Skin of body (tissue), 1 donor: ENCODE measurements at regions not wholly inside any gene's neighbourhood (a gene's known extent, or its start where the extent isn't known, plus 50 kb on each side); places are given as distances from the start of the nearest gene placed in this dataset.

ENCODE experiments used
- DNase-seq: peaks from one replicate; lab custom pipeline; 2025; lab: John Stamatoyannopoulos, UW

- no peak for DNase-seq
These were observed 85.6 kb downstream of the SNAPC1 start for GRCh38 chr14:61847861-61848260.

DNA sequence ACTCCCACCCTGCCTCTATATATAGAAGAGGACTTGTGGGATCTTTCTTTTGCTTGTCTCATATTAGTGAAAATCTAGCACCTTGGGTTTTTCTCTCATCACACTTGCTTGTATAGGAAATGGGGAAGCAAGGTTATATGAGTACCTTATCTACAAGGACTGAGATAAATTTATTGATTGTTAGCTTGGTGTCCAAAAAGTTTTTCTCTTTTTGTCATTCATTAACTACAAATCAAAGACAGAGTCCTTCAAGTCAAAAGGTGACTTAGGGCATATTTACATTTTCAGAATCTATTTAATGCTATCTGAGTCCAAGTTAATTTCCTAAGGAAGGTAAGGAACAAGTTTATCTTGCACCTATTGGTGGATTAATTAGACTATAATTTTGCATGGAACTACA lies 92.7 kb downstream of the SNAPC1 start:
- DNase-seq = no peak

GRCh38 chr14:61860294-61860918 lies 98.2 kb downstream of the SNAPC1 start:
- no peak for DNase-seq

GRCh38 chr14:61861320-61861865 lies 99.2 kb downstream of the SNAPC1 start:
- DNase-seq = no peak

GRCh38 chr14:61864329-61864898 lies 102.2 kb downstream of the SNAPC1 start:
- DNase-seq = no peak

DNA sequence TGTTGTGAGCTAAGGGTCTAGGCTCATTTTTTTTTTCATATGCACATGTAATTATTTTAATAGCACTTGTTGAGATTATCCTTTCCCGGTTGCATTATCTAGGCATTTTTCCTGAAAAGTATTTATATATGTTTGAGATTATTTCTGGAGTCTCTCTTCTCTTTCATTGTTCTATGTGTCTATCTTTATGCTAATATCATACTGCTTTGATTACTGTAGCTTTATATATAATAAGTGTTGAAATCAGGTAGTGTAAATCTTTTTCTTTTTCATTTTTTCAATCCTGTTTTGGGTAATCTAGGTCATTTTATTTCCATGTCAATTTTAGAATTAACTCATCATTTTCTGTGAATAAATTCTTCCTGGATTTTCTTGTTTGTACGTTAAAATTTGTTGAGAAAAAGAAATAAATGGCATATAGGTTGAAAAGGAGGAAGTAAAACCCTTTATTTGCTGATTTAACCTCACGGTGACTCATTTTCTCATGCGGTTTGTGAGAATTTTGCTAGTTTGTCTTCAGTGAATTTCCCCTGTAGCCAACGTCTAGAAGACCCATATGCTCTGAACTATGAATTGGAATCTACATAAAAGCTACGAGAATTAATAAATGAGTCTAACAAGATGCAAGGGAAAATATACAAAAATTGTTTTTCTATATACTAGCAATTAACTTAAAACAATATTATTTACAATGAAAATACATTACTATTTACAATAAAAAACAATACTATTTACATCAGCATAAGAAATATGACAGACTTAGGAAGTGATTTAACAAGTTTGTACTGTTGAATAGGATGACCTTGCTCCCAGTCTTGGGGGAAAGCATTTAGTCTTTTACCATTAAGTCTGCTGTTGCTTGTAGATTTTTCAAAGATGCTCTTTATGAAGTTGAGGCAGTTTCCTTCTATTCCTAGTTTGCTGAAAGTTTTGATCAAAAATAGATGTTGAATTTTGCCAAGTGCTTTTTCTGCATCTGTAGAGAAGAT lies 105.0 kb downstream of the SNAPC1 start:
- no peak for DNase-seq

GRCh38 chr14:61868846-61869245 lies 106.6 kb downstream of the SNAPC1 start:
- no peak for DNase-seq

DNA sequence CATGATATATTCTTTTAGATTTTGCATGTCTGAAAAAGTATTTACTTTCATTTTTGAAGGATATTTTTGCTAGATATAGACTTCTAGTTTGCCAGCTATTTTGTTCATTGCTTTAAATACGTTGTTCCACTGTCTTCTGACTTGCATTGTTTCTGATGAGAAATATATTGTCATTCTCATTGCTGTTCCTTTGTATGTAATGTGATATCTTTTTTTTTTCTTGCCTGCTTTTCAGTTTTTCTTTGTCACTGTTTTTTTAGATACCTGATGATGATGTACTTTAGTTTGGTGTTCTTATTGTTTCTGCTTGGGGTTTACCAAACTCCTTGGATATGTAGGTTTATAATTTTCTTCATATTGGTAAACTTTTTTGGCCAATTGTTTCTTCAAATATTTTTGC lies 107.9 kb downstream of the SNAPC1 start:
- DNase-seq = no peak

- DNase-seq = no peak
These were observed 110.2 kb downstream of the SNAPC1 start for GRCh38 chr14:61872452-61872851.

- DNase-seq = no peak
These were observed 113.3 kb downstream of the SNAPC1 start for GRCh38 chr14:61875483-61875882.

- DNase-seq = no peak
These were observed 114.3 kb downstream of the SNAPC1 start for GRCh38 chr14:61876362-61877034.

GRCh38 chr14:61877035-61877390 lies 114.8 kb downstream of the SNAPC1 start:
- DNase-seq = no peak

- no peak for DNase-seq
These were observed 115.5 kb downstream of the SNAPC1 start for GRCh38 chr14:61877768-61878167.

GRCh38 chr14:61878931-61879330 lies 116.7 kb downstream of the SNAPC1 start:
- no peak for DNase-seq

DNA sequence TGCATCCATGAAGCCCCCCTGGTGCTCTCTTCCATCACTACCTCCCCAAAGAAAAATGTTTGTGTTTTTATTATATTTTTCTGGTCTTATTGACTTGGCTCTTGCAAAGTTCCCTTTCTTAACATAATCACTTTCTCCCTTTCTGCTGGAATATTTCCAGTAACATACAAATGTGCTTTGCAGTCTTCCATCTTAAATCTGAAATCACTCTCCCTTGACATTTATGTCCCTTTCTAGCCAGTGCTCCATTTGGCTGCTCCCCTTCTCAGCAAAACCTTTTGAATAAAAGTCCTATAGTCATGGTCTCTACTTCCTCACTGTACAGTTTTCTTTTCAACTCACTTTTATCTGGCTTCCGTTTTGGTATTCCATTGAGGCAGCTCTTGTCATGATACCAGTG lies 118.8 kb downstream of the SNAPC1 start:
- no peak for DNase-seq

GRCh38 chr14:61884711-61885110 lies 122.5 kb downstream of the SNAPC1 start:
- no peak for DNase-seq

- no peak for DNase-seq
These were observed 123.2 kb downstream of the SNAPC1 start for GRCh38 chr14:61885203-61885961.

- DNase-seq = no peak
These were observed 125.4 kb downstream of the SNAPC1 start for GRCh38 chr14:61887628-61888027.

- no peak for DNase-seq
These were observed 127.7 kb downstream of the SNAPC1 start for GRCh38 chr14:61889914-61890351.

DNA sequence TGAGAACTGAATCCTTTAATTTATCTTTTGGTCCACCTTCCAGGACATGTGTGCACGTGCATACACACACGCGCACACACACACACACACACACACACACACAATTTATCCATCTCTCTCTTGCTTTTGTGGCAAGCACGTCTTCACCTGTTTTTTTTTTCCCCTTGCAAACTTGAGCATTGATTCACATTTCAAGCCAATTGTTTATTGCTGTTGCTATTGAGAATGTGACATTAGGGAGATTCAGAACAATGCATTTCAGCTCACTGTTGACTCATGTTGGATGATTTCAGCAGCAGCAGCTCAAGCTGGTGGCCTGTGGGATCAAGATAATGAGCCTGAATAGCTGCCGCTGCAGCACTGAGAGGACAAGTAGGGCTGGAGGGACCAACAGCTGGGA lies 128.9 kb downstream of the SNAPC1 start:
- no peak for DNase-seq

- no peak for DNase-seq
These were observed 129.6 kb downstream of the SNAPC1 start for GRCh38 chr14:61891810-61892209.
